KMS-11 (cell line): ENCODE measurements at regions not wholly inside any gene's neighbourhood (a gene's known extent, or its start where the extent isn't known, plus 50 kb on each side); places are given as distances from the start of the nearest gene placed in this dataset.

ENCODE experiments used
- H2AFZ ChIP-seq: fragments of 200-600 bp; sonication (generic); 2 replicates; pipeline ENCODE4 v1.6.1; 2016; ENCODE audit warnings: antibody characterized with exemption, mixed run types, low read depth
- H3K27ac ChIP-seq: fragments of 200-600 bp; sonication (generic); 2 replicates; pipeline ENCODE4 v1.6.1; 2016; ENCODE audit warnings: mild to moderate bottlenecking, mixed run types
- H3K27me3 ChIP-seq: fragments of 200-600 bp; sonication (generic); 2 replicates; pipeline ENCODE4 v1.6.1; 2017; ENCODE audit warnings: mild to moderate bottlenecking, low read depth, mixed run types, moderate library complexity; ENCODE audit not compliant: insufficient read depth
- H3K36me3 ChIP-seq: fragments of 200-600 bp; sonication (generic); 2 replicates; pipeline ENCODE4 v1.6.1; 2017; ENCODE audit warnings: mild to moderate bottlenecking, mixed run types; ENCODE audit not compliant: insufficient read depth
- H3K4me1 ChIP-seq: fragments of 200-600 bp; sonication (generic); 2 replicates; pipeline ENCODE4 v1.6.1; 2016; ENCODE audit warnings: mild to moderate bottlenecking, low read depth, mixed run types; ENCODE audit not compliant: poor library complexity, severe bottlenecking
- H3K4me2 ChIP-seq: fragments of 200-600 bp; sonication (generic); 2 replicates; pipeline ENCODE4 v1.7.0; 2016; ENCODE audit warnings: mild to moderate bottlenecking, mixed run types
- H3K4me3 ChIP-seq: fragments of 200-600 bp; sonication (generic); IDR thresholded peaks from 2 replicates; pipeline ENCODE4 v1.6.1; 2017; ENCODE audit warnings: low read depth, low read length, mixed read lengths; ENCODE audit not compliant: insufficient read depth
- H3K79me2 ChIP-seq: fragments of 200-600 bp; sonication (generic); 2 replicates; pipeline ENCODE4 v1.6.1; 2016; ENCODE audit warnings: low read depth, mixed run types; ENCODE audit not compliant: insufficient read depth
- H3K9ac ChIP-seq: fragments of 200-600 bp; sonication (generic); 2 replicates; pipeline ENCODE4 v1.6.1; 2016; ENCODE audit warnings: mild to moderate bottlenecking, mixed run types
- H4K20me1 ChIP-seq: fragments of 200-600 bp; sonication (generic); 2 replicates; pipeline ENCODE4 v1.6.1; 2016; ENCODE audit warnings: mild to moderate bottlenecking, mixed run types; ENCODE audit not compliant: insufficient read depth
- CTCF ChIP-seq: fragments of 200-600 bp; sonication (generic); conservative IDR thresholded peaks from 2 replicates; pipeline ENCODE4 v1.6.1; 2017; ENCODE audit warnings: low read depth, mild to moderate bottlenecking, antibody characterized with exemption, low read length, moderate library complexity, mixed read lengths

GRCh38 chr13:46487748-46488147 lies 65.2 kb upstream of the LRCH1 start:
- no peaks in the 10 kb centered on the region for H3K36me3 ChIP-seq
- no peaks in the 10 kb centered on the region for H4K20me1 ChIP-seq
- H3K79me2 ChIP-seq = no peaks in the 10 kb centered on the region
- no peak overlapping the region for H3K9ac ChIP-seq
- no peak overlapping the region for H2AFZ ChIP-seq
- peaks cover 5% of the 10 kb centered on the region for H3K4me1 ChIP-seq
- TF ChIP-seq CTCF = no peak
- no peak overlapping the region for H3K4me2 ChIP-seq
- H3K27ac ChIP-seq = no peak overlapping the region
- H3K4me3 ChIP-seq = no peak overlapping the region
- no peaks in the 10 kb centered on the region for H3K27me3 ChIP-seq

- H3K4me2 ChIP-seq = no peak overlapping the region
- H2AFZ ChIP-seq = no peak overlapping the region
- no peaks in the 10 kb centered on the region for H3K79me2 ChIP-seq
- H3K9ac ChIP-seq = no peak overlapping the region
- H3K4me1 ChIP-seq = peaks cover 5% of the 10 kb centered on the region
- H4K20me1 ChIP-seq = no peaks in the 10 kb centered on the region
- no peak overlapping the region for H3K4me3 ChIP-seq
- no peak for TF ChIP-seq CTCF
- no peak overlapping the region for H3K27ac ChIP-seq
- H3K27me3 ChIP-seq = no peaks in the 10 kb centered on the region
- no peaks in the 10 kb centered on the region for H3K36me3 ChIP-seq
Measured at GRCh38 chr13:46486270-46486669, 66.7 kb upstream of the LRCH1 start.

- Histone ChIP-seq H3K9ac (no peak overlapping the region), H3K79me2 (no peaks in the 10 kb centered on the region), H3K27me3 (no peaks in the 10 kb centered on the region), H4K20me1 (no peaks in the 10 kb centered on the region), H3K4me1 (peaks cover 5% of the 10 kb centered on the region), H3K4me2 (no peak overlapping the region), H2AFZ (no peak overlapping the region), H3K36me3 (no peaks in the 10 kb centered on the region), H3K27ac (no peak overlapping the region), H3K4me3 (no peak overlapping the region)
- TF ChIP-seq CTCF = no peak
Measured at GRCh38 chr13:46484561-46484960, 68.4 kb upstream of the LRCH1 start.

- Histone ChIP-seq H2AFZ (no peak overlapping the region), H3K4me2 (no peak overlapping the region), H3K79me2 (no peaks in the 10 kb centered on the region), H3K9ac (no peak overlapping the region), H3K36me3 (no peaks in the 10 kb centered on the region), H3K27ac (no peak overlapping the region), H3K27me3 (no peaks in the 10 kb centered on the region), H3K4me3 (no peak overlapping the region), H3K4me1 (no peaks in the 10 kb centered on the region), H4K20me1 (no peaks in the 10 kb centered on the region)
- no peak for TF ChIP-seq CTCF
Measured at GRCh38 chr13:46481166-46481565, 71.8 kb upstream of the LRCH1 start.

- Histone ChIP-seq H3K4me2 (no peak overlapping the region), H3K36me3 (no peaks in the 10 kb centered on the region), H3K27ac (no peak overlapping the region), H3K9ac (no peak overlapping the region), H2AFZ (no peak overlapping the region), H3K27me3 (no peaks in the 10 kb centered on the region), H3K4me1 (no peaks in the 10 kb centered on the region), H3K79me2 (no peaks in the 10 kb centered on the region), H3K4me3 (no peak overlapping the region), H4K20me1 (no peaks in the 10 kb centered on the region)
- no peak for TF ChIP-seq CTCF
Measured at GRCh38 chr13:46480131-46480530, 72.8 kb upstream of the LRCH1 start.
